ENCODE measurements at regions not wholly inside any gene's neighbourhood (a gene's known extent, or its start where the extent isn't known, plus 50 kb on each side); places are given as distances from the start of the nearest gene placed in this dataset.

DNA sequence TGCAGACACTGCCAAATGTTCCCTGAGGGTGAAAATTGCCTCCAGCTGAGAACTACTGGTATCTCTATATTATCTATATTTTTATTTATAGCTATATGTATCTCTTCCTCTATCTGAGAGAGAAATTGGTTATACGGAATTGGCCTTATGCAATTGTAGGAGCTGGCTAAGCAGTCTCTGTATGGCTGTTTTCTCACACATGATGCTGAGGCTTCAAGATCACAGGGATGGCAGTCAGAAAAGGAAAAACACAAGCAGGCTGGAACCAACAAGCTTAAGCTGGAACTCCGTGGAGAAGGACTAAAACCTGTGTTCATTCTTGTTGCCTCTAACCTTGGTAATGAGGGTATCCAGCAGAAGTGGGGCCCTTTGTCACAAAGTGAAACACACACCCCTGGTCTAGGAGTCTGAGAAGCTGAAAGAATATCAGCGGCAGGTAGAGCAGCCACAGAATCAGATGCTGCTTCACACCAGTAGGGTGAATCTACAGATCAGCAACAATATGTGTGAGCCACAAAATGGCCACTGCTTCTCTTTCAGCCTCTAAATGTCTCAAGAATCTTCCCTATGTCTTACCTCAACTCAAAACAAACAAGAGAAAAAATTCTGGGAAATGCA is 166.5 kb upstream of the PPP1R2C start:
- no peak for DNase-seq (ENCODE audit: low read depth, low spot score)

DNA sequence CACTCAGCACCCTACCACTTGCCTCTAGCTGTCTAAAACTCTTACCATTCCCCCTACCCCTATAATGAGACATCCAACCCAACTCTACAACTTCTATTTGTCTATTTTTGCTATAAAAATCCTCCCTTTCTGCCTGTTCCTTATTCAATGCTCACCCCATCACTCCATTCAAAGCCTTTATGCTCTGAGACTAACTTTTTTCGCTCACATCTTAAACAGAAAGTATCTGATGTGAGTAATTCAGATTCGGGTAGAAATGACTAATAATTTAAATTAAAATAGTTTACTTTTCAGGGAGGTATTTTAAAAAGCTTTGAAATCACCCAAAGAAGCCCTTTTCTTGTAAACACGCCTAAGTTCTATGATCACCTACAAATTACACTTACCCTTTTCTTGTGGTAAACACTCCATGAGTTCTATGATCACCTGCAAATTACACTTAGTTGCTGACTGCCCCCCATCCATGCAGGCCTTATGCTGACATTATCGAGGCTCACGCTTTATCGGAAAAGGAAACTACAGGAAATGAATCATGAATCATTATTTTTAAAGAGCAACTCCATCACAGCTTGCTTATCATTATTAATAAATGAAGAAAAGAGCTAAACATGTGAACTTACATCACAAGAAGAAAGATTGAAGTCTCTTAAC is 168.7 kb upstream of the PPP1R2C start:
- no peak for DNase-seq (ENCODE audit: low read depth, low spot score)

DNA sequence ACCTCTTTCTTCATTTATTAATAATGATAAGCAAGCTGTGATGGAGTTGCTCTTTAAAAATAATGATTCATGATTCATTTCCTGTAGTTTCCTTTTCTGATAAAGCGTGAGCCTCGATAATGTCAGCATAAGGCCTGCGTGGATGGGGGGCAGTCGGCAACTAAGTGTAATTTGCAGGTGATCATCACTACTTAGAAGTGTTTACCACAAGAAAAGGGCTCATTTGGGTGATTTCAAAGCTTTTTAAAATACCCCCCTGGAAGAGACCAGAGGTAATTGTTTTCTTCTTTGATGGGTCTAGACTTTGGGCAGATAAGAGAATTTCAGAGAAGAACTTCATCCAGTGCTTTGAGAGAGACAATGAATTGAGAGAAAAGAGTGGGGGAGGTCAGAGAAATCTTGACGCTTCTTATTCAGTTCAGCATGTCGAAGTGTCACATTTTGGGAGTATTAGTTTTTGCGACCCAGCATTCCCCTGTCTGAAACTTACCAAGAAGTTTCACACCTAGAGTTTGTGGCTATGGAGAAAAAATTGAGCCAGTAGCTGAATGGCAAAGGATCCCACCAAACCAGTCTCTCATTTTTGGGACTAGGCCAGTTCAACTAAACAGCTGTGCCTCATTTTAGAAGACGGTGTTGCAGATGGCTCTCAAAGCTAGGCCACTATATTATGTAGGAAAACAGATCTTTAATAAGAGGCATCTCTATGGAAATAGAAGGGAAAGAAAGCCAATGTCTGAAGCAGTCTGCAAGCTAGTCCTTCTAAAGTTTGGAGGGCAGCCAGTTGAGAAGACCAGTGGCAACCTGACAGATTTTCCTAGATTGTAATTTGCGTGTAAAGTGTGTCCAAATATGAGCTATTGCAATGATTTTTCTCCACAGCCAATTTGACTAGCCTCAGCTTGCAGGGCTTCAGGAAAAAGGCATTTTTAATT is 171.0 kb upstream of the PPP1R2C start:
- peak; percentile 1 for DNase-seq (ENCODE audit: low read depth, low spot score)

DNA sequence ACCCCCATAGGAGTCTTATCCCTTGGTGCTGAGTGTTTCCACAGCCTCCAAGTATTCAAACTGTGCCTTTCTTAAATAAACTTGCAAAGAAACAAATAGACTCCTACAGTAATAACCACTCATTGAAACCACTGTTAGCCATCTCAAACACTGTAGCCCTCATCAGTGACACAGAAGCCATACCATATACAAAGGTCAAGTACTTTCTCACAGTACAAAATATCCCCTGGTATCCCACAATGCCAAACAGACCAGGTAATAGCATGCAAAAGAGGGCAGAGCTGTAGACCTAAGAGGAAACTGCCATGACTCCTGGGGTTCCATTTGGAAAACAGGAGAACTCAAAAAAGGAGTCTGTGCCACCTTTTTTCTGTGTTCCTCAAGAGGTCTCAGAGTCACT is 173.8 kb upstream of the PPP1R2C start:
- DNase-seq (ENCODE audit: low read depth, low spot score) = no peak

DNA sequence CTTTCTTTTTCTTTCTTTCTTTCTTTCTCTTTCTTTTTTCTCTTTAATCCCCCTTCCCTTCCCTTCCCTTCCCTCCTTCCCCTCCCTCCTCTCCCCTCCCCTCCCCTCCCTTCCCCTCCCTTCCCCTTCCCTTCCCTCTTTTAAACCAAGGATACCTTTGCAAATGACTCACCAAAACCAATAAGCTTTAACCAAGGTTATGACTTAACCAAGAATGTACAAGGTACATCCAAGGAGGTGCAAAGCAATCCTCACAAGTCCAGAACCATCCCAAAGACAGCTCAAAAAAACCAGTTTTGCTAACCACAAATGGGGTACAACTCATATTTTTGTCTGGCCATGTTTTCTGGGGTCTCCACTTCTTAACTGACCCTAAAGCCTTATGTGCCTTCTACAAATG is 174.7 kb upstream of the PPP1R2C start:
- no peak for DNase-seq (ENCODE audit: low read depth, low spot score)

DNA sequence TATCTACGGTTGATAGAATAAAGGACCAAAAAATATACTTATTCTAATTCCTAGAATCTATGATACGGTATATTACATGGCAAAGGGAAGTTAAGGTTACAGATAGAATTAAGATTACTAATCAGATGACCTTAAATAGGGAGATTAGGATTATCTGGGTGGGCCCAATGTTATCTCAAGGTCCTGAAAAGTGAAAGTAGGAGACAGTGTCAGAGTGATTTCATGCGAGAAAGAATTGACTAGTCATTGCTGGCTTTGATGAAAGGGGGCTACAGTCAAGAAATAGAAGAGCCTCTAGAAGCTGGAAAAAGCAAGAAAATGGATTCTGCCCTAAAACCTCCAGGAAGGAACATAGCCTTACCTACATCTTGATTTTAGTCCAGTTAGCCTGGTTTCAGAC is 176.9 kb upstream of the PPP1R2C start:
- DNase-seq (ENCODE audit: low read depth, low spot score) = no peak

DNA sequence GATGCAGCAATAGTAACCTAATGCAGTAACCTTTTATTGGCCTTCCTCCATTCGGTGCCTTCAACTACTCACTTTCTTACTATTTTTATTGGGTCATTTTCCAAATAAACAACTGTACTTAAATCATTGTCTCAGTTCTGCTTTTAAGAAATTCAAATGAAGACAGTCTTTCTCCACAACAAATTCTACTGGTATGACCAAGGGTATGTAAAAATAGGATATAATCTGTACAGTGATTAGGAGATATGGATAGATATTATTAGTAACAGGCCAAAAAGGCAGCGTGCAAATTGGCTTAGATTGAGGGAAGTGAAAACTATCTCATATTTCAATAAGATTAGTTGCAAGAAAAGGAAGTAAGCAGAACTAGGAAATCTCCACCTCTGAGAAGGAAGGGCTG is 177.4 kb upstream of the PPP1R2C start:
- no peak for DNase-seq (ENCODE audit: low read depth, low spot score)

DNA sequence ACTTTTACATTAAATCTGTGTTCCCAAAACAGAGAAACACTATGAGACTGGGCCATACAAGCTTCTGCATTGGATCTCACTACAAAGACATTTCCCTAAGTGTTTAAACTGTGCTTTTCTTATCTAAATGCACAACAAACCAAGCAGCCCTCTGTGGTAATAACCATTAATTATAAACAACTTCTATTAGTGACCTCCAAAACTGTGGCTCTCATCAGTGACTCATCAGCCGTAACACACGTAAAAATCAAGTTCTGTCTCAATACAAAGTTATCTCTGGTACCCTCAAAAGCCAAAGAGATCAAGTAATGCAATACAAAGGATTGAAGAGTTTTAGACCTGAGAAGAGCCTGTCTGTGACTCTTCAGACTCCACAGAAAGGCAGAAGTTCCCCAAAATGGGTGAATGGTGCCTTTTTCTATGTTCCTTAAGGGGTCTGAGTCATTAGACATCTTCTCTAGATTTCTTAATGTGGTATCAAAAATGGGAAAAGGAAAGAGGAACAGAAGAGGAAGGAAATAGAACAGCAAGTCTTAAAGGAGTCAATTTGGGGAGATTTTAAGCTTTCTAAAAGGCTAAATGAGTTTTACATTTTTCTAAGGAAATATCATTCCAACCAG is 189.8 kb upstream of the PPP1R2C start:
- no peak for DNase-seq (ENCODE audit: low read depth, low spot score)

DNA sequence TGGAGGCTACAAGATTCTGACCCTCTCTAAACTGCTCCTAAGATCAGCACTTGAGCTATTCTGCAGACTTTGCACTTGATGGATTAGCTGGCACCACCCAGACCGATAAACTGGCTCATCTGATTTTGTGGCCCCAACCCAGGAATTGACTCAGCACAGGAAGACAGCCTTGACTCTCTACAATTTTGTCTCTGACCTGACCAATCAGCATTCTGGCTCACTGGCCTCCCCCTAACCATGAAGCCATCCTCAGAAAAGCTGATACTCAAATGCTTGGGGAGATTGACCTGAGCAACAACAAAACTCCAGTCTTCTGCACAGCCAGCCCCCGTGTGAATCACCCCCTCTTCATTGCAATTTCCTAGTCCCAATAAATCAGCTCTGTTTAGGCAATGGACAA is 195.4 kb upstream of the PPP1R2C start:
- DNase-seq (ENCODE audit: low read depth, low spot score) = no peak

DNA sequence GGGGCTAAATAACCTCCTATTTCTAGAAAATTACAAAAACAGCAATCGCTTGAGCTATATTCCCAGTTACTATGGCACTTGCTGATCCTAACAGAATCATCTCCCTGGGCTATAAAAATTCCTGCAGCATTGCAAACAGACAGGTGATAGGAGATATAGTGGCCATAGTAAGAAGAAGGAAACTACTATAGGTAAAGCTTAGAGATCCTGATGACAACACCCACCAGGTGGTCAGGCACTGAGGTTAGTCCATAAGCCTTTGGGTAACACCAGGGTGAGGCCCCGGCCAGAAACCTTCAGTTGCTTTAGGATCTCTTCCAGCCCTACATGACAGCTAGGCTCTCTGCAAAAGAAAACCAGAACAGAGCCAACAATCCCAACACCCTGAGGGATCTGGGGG is 197.9 kb upstream of the PPP1R2C start:
- no peak for DNase-seq (ENCODE audit: low read depth, low spot score)

DNA sequence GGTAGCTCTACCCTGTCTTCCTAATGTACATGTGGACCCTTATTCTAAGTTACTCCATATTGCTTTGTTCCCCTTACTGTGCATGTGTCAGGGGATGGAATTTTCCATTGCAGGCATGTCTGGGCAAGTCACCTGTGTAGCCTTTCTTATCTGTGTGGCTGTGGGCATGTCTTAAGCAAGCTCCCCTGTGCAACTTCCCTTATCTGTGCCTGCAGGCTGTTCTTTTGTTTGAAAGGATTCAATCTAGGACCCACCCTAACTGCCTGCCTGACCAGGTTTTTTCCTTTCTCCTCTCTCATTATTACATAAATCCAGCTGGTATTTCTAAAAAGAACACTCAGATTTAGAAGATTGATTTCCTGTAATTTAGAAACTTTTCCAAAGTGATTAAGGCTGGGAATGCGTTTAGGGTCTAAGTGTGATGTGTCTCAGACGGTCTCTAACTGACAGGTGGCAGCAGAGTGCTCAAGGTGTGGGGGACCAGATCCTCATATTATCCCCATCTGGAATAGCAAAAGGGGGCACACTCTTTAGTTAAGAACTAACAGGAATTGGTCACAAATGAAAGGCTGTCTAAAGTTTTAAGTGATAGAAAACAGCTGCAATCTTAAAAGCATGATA is 198.9 kb upstream of the PPP1R2C start:
- no peak for DNase-seq (ENCODE audit: low read depth, low spot score)

DNA sequence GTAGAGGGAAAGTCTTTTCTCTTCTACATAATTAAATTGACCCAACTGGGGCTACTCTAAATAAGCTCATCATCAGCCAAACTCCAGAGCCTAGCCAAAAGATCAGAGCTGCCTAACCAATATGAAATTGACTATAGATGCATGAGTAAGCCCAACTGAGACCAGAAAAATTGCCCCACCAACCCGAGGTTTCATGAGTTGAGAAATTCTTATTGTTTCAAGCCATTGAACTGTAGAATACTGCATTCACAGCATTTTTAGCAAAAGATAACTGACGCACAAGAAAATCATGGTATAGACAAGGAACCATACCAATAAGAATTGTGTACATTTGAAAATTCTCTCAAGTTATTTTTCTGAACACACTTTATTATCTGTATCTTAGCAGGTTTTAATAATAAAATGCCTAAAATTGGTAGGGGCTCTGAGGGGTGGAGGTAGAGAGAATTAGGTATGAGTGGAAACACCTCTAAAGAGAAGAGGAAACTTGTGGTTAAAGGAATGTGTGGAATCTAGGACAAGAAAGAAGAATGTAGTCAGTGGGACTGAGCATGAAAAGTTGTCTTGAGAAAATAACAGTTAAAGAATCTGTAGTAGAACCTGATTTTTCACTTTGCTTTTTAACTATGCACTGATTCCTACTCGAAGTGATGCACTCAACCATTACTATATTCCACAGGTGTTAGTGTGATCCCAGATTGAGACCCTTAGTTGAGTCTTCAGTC is 200.9 kb upstream of the PPP1R2C start:
- DNase-seq (ENCODE audit: low read depth, low spot score) = no peak

DNA sequence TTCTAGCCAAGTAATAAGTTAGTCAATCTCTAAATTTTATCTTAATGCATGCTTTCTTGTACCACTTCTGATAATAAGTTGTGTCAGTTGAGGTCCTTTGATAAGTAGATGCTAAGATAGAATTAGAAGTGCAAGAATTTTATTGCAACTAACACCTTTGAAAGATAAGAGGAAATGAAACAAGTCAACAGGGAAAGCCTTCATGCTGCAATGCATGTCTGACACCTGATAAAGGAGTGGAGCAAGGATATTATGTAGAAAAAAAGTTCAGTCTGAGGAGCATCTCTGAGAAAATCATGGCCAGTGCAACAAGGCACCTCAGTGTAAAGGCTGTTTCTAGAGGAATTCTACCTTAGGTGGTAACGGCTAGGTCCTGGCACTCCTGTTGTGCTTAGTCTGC is 210.7 kb upstream of the PPP1R2C start:
- DNase-seq (ENCODE audit: low read depth, low spot score) = no peak

DNA sequence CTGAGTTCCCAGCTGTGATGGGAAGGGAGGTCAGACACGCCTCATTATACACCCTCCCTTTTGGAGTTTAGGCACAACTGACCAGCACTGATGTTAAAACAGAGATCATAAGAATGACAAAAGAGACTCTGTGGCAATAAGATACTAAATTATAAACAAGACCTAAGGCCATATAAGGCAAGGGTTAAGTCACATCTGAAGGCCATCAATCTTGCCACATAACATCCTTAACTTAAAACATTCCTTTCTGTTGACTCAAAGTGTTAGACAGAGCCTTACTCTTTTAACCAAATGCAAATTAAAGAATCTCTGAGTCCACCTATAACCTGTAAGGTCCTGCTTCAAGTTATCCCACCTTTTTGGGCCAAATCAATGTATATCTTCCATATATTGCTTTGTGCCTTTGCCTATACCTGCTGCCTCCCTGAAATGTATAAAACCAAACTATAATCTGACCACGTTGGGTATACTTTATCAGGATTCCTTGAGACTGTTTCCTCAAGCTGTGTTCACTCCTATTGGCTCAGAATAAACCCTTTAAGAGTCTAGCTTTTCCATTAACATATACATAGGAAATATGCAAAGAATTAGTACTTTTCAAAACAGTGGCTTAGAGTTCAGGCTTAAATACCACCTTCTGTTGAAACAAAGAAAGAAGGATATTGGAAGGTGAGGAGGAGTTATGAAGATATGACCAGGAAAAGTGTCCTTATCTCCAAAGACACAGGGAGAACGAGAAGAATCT is 214.4 kb upstream of the PPP1R2C start:
- DNase-seq (ENCODE audit: low read depth, low spot score) = no peak

DNA sequence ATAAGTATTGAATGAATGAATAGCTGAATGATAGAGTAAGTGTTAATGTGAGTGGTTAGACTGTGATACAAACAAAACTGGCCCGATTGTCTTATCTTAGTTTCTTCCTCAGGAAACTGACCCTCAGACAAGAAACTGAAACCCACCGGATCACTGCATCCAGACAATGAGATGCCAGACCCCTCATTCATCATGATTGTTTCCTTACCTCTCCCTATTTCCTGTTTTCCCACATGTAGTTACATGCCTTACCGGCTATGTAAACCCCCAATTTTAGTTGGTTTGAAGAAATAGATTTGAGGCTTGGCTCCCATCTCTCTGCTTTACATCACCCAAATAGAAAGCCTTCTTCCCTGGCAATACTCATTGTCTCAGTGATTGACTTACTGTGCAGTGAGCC is 218.9 kb upstream of the PPP1R2C start:
- DNase-seq (ENCODE audit: low read depth, low spot score) = no peak

DNA sequence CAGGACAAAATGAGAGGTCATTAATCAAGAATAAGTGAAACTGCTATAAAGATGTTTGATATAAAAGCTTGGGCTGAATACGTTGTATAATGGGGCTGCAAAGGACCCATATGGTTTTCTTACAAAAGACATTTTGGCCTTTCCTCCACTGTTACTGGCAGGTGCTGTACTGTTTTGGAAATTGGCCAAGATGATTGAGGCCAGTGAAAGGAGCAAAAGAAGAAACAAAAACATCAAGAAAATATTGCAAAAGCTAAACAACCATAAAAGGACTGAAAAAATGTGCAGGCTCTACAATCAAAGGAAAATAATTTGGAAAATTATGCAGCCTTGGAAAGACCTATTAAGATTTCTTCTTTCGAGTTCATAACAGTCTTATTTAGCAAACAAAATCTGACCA is 222.2 kb upstream of the PPP1R2C start:
- DNase-seq (ENCODE audit: low read depth, low spot score) = no peak

DNA sequence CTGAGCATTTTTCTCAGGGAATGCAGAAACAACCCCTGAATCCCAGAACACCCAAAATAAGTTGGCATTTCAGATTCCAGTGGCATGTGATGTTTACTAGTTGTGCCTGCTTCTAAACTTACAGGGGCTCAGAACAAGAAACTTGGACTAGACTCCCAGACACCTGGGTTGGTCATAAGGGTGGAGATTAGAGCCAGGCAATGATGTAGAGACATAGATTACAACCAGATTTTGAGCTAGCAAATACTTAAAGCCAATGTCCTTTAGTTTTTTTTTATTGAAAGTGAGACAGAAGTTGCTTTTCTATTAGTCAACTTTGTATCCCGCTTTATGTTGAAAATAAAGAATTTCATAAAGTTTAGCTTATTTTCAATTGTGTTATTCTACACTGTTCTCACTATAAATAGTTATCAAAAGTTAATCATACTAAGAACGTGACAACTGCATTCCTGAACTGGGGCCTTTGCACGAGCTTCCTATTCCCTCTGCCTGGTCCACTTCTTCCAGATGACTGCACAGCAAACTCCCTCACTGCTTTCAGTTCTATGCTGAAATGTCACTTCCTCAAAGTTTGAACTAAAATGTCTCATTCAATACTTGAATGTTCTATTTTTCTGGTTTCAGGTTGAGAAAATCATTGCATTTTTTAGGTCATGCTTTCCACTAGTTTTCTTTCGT is 224.7 kb upstream of the PPP1R2C start:
- no peak for DNase-seq (ENCODE audit: low read depth, low spot score)

DNA sequence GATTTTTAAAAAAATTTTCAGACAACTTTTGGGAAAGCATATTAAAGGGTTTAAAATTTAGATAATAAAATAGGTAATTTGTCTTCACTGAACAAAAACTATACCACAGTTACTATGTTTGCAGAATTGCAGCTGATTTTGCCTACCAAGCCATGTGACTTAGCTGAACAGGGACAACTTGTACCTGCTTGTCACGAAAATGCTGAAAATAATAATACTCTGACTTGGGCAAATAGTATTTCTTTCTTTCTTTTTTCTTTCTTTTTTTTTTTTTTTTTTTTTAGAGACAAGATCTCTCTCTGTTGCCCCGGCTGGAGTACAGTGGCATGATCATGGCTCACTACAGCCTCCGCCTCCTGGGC is 225.2 kb upstream of the PPP1R2C start:
- DNase-seq (ENCODE audit: low read depth, low spot score) = no peak

DNA sequence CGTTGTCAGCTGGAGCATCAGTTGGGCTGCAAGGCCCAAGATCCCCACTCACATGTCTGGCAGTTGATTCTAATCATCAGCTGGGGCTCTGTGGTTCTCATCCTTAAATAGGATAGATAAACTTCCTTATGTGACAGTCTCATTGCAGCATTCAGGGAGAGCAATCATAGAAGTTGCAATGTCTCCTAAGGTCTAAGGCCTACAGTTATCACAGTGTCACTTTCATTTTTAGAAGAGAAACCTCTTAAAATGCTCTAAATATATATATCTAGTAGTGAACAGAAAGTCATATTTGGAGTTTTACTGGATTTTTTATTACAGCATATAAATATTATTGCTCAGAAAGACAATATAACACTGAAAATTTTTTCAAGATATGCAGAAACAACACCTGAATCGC is 226.0 kb upstream of the PPP1R2C start:
- DNase-seq (ENCODE audit: low read depth, low spot score) = no peak

DNA sequence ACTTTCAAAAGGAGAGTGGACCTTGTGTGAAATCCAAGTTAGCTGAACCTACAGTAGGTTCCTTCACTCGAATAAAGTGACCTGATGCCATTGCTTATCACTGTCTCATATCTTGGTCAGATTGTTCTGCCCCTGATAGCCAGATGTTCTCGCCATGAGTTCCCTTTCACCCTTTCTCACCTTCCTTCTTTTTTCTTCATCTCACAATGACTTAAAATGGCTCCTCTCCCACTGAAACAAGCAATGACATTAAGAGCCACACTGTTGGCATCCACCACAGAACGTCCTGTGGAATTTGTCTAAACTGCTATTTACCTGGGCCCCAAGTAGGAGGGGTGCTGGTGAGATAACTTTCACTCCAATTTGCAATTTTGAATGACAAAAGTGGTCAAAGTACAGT is 227.6 kb upstream of the PPP1R2C start:
- DNase-seq (ENCODE audit: low read depth, low spot score) = no peak
